ENCODE measurements at regions not wholly inside any gene's neighbourhood (a gene's known extent, or its start where the extent isn't known, plus 50 kb on each side); places are given as distances from the start of the nearest gene placed in this dataset.

DNA sequence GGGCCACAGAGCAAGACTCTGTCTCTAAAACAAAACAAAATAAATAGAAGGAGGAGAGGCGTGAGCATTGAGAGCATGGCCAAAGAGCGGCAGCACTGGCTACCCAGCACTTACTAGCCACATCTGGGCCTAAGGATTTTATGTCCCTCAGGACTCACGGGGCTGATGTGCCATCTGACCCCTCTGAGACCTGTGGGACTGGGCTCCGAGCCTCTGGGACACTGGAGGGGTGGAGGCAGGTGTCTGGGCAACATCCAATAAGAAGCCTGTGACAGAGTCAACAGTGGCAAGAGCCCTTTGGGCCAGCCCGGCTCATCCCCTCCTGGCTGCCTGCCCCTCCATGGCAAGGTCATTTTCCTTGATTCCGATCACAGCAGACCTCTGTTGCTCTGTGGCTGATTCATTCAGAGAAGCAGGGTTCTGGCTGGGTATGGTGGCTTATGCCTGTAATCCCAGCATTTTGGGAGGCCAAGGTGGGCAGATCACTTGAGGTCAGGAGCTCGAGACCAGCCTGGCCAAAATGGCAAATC is 60.7 kb downstream of the RRM2 start:
- Histone ChIP-seq H3K36me3 (ENCODE audit: control insufficient read depth, insufficient read depth, low read length) (no peaks in the 10 kb centered on the region), H3K27me3 (ENCODE audit: control insufficient read depth, insufficient read depth, low read length, poor library complexity, severe bottlenecking) (no peaks in the 10 kb centered on the region), H3K27ac (ENCODE audit: insufficient read depth, low read depth, low read length, poor library complexity, severe bottlenecking) (no peak overlapping the region), H3K9me3 (ENCODE audit: control insufficient read depth, low read length) (no peaks in the 10 kb centered on the region), H3K4me1 (ENCODE audit: control insufficient read depth, insufficient read depth, low read length) (no peaks in the 10 kb centered on the region), H3K4me3 (ENCODE audit: insufficient read depth, low read depth, low read length) (no peak overlapping the region)
- 91 to 94% methylated on average over 7 of the region's 7 CpGs for WGBS, 2 experiments

DNA sequence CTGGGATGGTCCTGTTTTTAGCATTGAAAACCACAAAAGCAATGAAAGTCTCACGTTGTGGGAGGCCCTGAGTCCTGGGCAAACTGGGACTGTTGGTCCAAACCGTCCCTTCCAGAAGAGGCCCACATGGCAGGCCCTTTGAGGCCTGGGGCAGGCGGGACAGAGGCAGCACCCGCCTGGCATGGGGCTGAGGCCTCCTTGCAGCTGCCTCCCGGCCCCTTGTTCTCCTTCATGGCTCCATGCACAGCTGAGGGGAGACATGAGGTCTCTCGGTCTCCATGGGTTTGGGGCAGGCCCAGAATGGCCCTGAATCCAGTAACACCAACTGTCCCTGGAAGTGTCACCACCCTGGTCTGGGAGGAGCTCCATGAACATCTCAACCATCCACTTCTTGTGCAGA is 61.9 kb downstream of the RRM2 start:
- Histone ChIP-seq H3K4me1 (ENCODE audit: control insufficient read depth, insufficient read depth, low read length) (no peaks in the 10 kb centered on the region), H3K9me3 (ENCODE audit: control insufficient read depth, low read length) (no peaks in the 10 kb centered on the region), H3K4me3 (ENCODE audit: insufficient read depth, low read depth, low read length) (no peak overlapping the region), H3K27ac (ENCODE audit: insufficient read depth, low read depth, low read length, poor library complexity, severe bottlenecking) (no peak overlapping the region), H3K27me3 (ENCODE audit: control insufficient read depth, insufficient read depth, low read length, poor library complexity, severe bottlenecking) (no peaks in the 10 kb centered on the region), H3K36me3 (ENCODE audit: control insufficient read depth, insufficient read depth, low read length) (no peaks in the 10 kb centered on the region)
- 94 to 96% methylated on average over 6 of the region's 6 CpGs for WGBS, 2 experiments

DNA sequence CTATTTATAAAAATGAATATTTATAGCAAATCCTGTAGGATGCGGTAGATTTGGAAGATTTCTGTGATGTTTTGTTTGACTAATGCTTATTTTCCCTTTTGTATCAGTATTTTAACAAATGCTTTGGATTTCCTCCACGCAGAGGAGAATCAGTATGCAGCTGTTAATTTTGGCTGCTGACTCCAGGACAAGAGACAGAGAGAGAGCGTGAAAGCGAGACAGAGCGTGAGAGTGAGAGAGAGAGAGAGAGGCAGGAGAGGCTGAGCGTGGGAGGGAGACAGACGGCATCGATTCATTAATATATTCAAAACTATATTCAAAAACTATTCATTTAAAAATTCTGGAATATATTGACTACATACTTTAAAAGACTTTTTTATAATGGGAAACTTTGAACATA is 62.5 kb downstream of the RRM2 start:
- Histone ChIP-seq H3K27me3 (ENCODE audit: control insufficient read depth, insufficient read depth, low read length, poor library complexity, severe bottlenecking) (no peaks in the 10 kb centered on the region), H3K9me3 (ENCODE audit: control insufficient read depth, low read length) (no peaks in the 10 kb centered on the region), H3K36me3 (ENCODE audit: control insufficient read depth, insufficient read depth, low read length) (no peaks in the 10 kb centered on the region), H3K4me3 (ENCODE audit: insufficient read depth, low read depth, low read length) (no peak overlapping the region), H3K27ac (ENCODE audit: insufficient read depth, low read depth, low read length, poor library complexity, severe bottlenecking) (no peak overlapping the region), H3K4me1 (ENCODE audit: control insufficient read depth, insufficient read depth, low read length) (no peaks in the 10 kb centered on the region)
- WGBS, 2 experiments, result 92 to 93% methylated on average over 5 of the region's 8 CpGs

DNA sequence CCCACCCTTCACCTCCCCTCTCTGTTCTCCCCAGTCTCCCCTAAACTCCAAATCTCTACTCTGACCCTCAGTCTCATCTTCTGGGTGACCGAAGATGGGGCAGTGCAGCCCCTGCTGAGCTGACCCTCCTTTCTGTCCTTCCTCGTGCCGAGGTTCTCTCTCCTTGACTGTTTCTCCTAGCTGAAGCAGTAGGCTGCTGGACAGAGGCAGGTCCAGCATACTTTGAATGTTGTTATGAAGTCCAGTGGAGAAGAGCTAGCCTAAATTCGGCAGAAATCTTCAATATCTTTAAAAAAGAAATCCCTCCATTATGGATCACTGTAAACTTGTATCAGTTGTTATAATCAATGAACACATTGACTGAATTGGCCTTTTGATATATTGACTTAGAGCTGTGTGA is 63.2 kb downstream of the RRM2 start:
- H3K9me3 ChIP-seq (ENCODE audit: control insufficient read depth, low read length), result no peaks in the 10 kb centered on the region
- WGBS, 2 experiments, result 88 to 92% methylated on average over 3 of the region's 4 CpGs
- H3K27ac ChIP-seq (ENCODE audit: insufficient read depth, low read depth, low read length, poor library complexity, severe bottlenecking), result no peak overlapping the region
- H3K27me3 ChIP-seq (ENCODE audit: control insufficient read depth, insufficient read depth, low read length, poor library complexity, severe bottlenecking), result no peaks in the 10 kb centered on the region
- no peaks in the 10 kb centered on the region for H3K36me3 ChIP-seq (ENCODE audit: control insufficient read depth, insufficient read depth, low read length)
- no peak overlapping the region for H3K4me3 ChIP-seq (ENCODE audit: insufficient read depth, low read depth, low read length)
- no peaks in the 10 kb centered on the region for H3K4me1 ChIP-seq (ENCODE audit: control insufficient read depth, insufficient read depth, low read length)

DNA sequence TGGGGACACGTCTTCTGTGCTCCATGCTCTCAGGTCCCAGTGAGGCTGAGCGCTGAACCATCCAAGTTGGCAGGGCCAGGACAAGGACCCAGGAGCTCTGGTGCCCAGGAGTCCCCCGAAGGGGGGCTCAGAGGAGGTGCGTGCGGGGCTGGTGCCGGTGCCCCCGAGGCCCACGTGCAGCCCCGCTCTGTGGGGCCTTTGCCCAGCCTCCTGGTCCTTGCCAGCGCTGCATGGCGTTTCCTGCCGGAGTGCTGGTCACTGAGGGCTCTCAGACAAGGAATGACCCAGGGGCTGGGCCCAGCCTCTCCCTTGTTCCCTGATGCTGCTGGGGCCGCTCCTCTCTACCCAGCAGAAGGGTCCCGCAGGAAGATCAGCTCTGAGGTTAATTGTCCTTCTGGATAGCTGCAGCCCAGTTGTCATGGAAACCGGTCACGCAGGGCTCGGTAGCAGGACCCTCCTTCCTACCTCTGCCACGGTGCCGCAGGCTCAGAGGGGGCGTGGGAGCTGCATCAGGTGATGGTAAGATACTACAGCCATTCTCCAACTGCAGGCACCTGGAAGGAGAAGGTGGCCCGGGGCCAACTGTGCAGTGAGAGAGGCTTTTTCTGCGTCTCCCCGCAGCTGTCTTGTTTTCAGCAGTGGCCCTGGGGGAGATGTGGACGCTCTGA is 64.5 kb downstream of the RRM2 start:
- no peaks in the 10 kb centered on the region for H3K27me3 ChIP-seq (ENCODE audit: control insufficient read depth, insufficient read depth, low read length, poor library complexity, severe bottlenecking)

DNA sequence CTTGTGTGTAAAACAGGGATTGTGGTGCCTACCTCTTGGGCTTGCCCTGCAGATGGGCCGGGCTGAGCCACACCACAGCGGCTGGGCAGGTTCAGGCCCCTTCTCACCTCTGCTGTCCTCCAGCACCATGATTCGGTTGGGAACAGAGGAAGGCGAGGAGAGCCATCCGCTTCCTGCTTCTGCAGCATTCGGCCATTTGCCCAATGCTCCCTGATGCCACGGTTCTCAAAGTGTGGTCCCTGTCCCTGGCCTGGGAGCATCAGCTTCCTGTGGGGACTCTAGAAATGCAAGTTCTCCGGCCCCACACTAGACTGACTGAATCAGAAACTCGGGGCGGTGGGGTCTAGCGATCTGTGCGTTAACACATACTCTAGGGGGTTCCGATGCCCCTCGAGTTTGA is 65.1 kb downstream of the RRM2 start:
- H3K4me3 ChIP-seq (ENCODE audit: insufficient read depth, low read depth, low read length), result no peak overlapping the region
- H3K4me1 ChIP-seq (ENCODE audit: control insufficient read depth, insufficient read depth, low read length), result no peaks in the 10 kb centered on the region
- peak overlapping the region; percentile 36 for H3K27ac ChIP-seq (ENCODE audit: insufficient read depth, low read depth, low read length, poor library complexity, severe bottlenecking)
- no peaks in the 10 kb centered on the region for H3K9me3 ChIP-seq (ENCODE audit: control insufficient read depth, low read length)
- H3K27me3 ChIP-seq (ENCODE audit: control insufficient read depth, insufficient read depth, low read length, poor library complexity, severe bottlenecking), result no peaks in the 10 kb centered on the region
- no peaks in the 10 kb centered on the region for H3K36me3 ChIP-seq (ENCODE audit: control insufficient read depth, insufficient read depth, low read length)
- 92 to 94% methylated on average over 14 of the region's 14 CpGs for WGBS, 2 experiments

More for the DNA sequence above, 64.5 kb downstream of the RRM2 start:
- H3K27ac ChIP-seq (ENCODE audit: insufficient read depth, low read depth, low read length, poor library complexity, severe bottlenecking), result peak overlapping the region; percentile 36
- 88 to 89% methylated on average over 24 of the region's 24 CpGs for WGBS, 2 experiments
- H3K4me1 ChIP-seq (ENCODE audit: control insufficient read depth, insufficient read depth, low read length), result no peaks in the 10 kb centered on the region
- H3K9me3 ChIP-seq (ENCODE audit: control insufficient read depth, low read length), result no peaks in the 10 kb centered on the region
- no peaks in the 10 kb centered on the region for H3K36me3 ChIP-seq (ENCODE audit: control insufficient read depth, insufficient read depth, low read length)
- no peak overlapping the region for H3K4me3 ChIP-seq (ENCODE audit: insufficient read depth, low read depth, low read length)

DNA sequence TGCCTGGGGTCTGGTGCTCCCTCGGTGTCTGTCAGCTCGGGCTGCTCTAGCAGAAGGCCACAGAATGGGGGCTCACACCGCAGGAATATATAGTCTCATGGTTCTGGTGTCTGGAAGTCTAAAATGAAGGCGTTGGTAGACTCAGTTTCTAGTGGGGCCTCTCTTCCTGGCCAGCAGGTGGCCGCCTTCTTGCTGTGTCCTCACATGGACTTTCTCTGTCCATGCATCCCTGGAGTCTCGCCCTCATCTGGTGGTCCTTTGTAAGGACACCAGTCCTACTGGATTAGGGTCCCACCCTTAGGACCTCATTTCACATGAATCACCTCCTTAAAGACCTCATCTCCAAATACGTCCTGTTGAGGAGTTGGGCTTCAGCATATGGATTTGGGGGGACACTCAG is 65.7 kb downstream of the RRM2 start:
- Histone ChIP-seq H3K4me3 (ENCODE audit: insufficient read depth, low read depth, low read length) (no peak overlapping the region), H3K36me3 (ENCODE audit: control insufficient read depth, insufficient read depth, low read length) (no peaks in the 10 kb centered on the region), H3K4me1 (ENCODE audit: control insufficient read depth, insufficient read depth, low read length) (no peaks in the 10 kb centered on the region), H3K27ac (ENCODE audit: insufficient read depth, low read depth, low read length, poor library complexity, severe bottlenecking) (no peak overlapping the region), H3K9me3 (ENCODE audit: control insufficient read depth, low read length) (no peaks in the 10 kb centered on the region), H3K27me3 (ENCODE audit: control insufficient read depth, insufficient read depth, low read length, poor library complexity, severe bottlenecking) (no peaks in the 10 kb centered on the region)
- 89 to 92% methylated on average over 7 of the region's 7 CpGs for WGBS, 2 experiments

DNA sequence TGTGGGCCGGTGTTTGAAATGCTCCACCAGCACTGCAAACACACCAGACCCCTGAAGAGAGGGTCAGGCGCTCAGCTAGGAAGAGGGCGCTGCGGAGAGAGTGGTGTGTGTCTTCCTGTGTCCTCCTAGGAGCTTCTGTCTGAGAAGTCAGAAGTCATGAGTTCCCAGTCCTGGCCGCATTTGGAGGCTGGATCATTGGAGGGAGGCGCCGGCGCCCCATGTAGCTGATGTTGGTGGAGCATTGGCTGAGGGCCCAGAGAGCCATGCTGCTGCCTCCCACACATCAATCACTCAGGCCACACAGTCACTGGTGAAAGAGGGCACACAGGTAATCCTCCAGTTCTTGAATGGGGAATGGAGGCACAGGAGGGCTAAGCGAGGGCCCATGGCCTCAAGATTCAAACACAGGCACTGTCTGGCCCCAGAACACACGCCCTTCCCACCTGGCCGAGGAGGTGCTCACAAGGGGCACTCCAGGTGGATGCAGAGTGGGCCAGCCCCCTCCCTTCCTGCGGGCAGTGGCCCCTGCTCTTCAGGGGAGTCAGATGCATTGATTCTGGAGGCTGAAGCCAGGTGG is 66.3 kb downstream of the RRM2 start:
- Histone ChIP-seq H3K4me3 (ENCODE audit: insufficient read depth, low read depth, low read length) (no peak overlapping the region), H3K27me3 (ENCODE audit: control insufficient read depth, insufficient read depth, low read length, poor library complexity, severe bottlenecking) (no peaks in the 10 kb centered on the region), H3K36me3 (ENCODE audit: control insufficient read depth, insufficient read depth, low read length) (no peaks in the 10 kb centered on the region), H3K9me3 (ENCODE audit: control insufficient read depth, low read length) (no peaks in the 10 kb centered on the region), H3K4me1 (ENCODE audit: control insufficient read depth, insufficient read depth, low read length) (no peaks in the 10 kb centered on the region), H3K27ac (ENCODE audit: insufficient read depth, low read depth, low read length, poor library complexity, severe bottlenecking) (no peak overlapping the region)
- WGBS, 2 experiments, result 96% methylated on average over 12 of the region's 12 CpGs

DNA sequence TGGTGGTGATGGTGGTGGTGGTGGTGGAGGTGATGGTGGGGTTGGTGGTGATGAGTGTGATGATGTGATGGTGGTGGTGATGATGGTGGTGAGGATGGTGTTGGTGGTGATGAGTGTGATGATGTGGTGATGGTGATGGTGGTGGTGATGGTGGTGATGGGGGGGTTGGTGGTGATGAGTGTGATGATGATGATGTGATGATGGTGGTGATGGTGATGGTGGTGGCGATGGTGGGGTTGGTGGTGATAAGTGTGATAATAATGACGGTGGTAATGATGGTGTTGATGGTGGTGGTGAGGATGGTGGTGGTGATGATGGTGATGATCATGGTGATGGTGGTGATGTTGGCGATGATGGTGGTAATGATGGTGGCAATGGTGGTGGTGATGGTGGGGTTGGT is 67.7 kb downstream of the RRM2 start:
- WGBS, 2 experiments, result 93 to 95% methylated on average over 3 of the region's 3 CpGs
- H3K4me3 ChIP-seq (ENCODE audit: insufficient read depth, low read depth, low read length), result no peak overlapping the region
- H3K27me3 ChIP-seq (ENCODE audit: control insufficient read depth, insufficient read depth, low read length, poor library complexity, severe bottlenecking), result no peaks in the 10 kb centered on the region
- no peak overlapping the region for H3K27ac ChIP-seq (ENCODE audit: insufficient read depth, low read depth, low read length, poor library complexity, severe bottlenecking)
- no peaks in the 10 kb centered on the region for H3K9me3 ChIP-seq (ENCODE audit: control insufficient read depth, low read length)
- no peaks in the 10 kb centered on the region for H3K36me3 ChIP-seq (ENCODE audit: control insufficient read depth, insufficient read depth, low read length)
- H3K4me1 ChIP-seq (ENCODE audit: control insufficient read depth, insufficient read depth, low read length), result no peaks in the 10 kb centered on the region

DNA sequence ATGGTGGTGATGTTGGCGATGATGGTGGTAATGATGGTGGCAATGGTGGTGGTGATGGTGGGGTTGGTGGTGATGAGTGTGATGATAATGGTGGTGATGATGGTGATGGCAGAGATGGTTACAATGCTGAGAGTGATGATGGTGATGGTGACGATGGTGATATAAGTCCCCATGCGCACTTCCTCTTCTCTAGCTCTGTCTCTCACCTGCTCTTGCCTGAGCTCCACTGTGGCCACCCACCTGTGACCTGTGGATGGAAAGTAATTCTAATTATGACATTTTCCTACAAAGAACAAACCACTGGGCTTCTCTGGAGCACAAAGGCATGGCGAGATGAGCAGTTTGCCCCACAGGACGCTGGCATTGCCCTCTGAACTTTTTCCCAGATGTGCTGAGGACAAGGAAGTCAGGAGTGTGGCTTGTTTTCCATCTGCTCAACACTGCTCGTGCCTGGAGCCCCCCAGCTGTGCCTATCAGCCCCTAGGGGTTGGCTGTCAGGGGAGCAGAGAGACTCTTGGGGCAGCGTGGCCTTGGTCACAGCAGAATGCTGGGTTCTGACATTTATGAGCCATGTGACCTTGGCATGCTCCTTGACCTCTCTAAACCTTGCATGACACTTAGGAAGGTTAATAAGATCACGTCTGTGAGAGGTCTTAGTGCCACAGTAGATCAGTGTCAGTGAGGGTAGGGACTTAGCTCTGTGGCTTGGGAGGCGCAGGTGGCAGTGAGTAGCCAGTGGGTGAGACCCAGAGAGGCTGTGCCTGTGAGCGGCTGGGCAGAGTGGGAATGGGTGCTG is 68.4 kb downstream of the RRM2 start:
- H3K27ac ChIP-seq (ENCODE audit: insufficient read depth, low read depth, low read length, poor library complexity, severe bottlenecking), result no peak overlapping the region
- no peaks in the 10 kb centered on the region for H3K36me3 ChIP-seq (ENCODE audit: control insufficient read depth, insufficient read depth, low read length)
- WGBS, 2 experiments, result 85 to 86% methylated on average over 10 of the region's 10 CpGs
- no peaks in the 10 kb centered on the region for H3K4me1 ChIP-seq (ENCODE audit: control insufficient read depth, insufficient read depth, low read length)
- H3K4me3 ChIP-seq (ENCODE audit: insufficient read depth, low read depth, low read length), result no peak overlapping the region
- no peaks in the 10 kb centered on the region for H3K27me3 ChIP-seq (ENCODE audit: control insufficient read depth, insufficient read depth, low read length, poor library complexity, severe bottlenecking)
- no peaks in the 10 kb centered on the region for H3K9me3 ChIP-seq (ENCODE audit: control insufficient read depth, low read length)
